AG04450 (cell line): ENCODE measurements at regions not wholly inside any gene's neighbourhood (a gene's known extent, or its start where the extent isn't known, plus 50 kb on each side); places are given as distances from the start of the nearest gene placed in this dataset.

Experiments
- CTCF ChIA-PET: fragments of 300-600, 350-600 bp; formaldehyde crosslinking; extraction: SDS; loops from one replicate; lab custom pipeline; 2022; ENCODE audit warnings: antibody characterized with exemption, inconsistent platforms; lab: Charles Lee
- POLR2A ChIA-PET: fragments of 350-600 bp; formaldehyde crosslinking; extraction: SDS; loops from one replicate; lab custom pipeline; 2021; ENCODE audit warnings: antibody characterized with exemption, inconsistent platforms; lab: Yijun Ruan, JAX
- DNase-seq: peaks from one replicate; pipeline ENCODE4 v3.0.0-alpha.2; 2011; ENCODE audit warnings: low read depth, low spot score
- H3K27ac ChIP-seq: one replicate; pipeline ENCODE4 v1.5.1; 2012; ENCODE audit warnings: low read depth, low read length, control low read depth
- H3K27me3 ChIP-seq: one replicate; pipeline ENCODE4 v1.6.0; 2012; ENCODE audit warnings: low read length; ENCODE audit not compliant: control insufficient read depth, insufficient read depth
- H3K4me3 ChIP-seq: 2 replicates; pipeline ENCODE4 v1.5.1; 2011; ENCODE audit warnings: mild to moderate bottlenecking, low read depth, low read length, control low read depth
- H3K9me3 ChIP-seq: 2 replicates; pipeline ENCODE4 v1.5.1; 2012; ENCODE audit warnings: low read length; ENCODE audit not compliant: control insufficient read depth, insufficient read depth
- TF ChIP-seq, protein P1 (sequence below): IDR thresholded peaks from 2 replicates; pipeline ENCODE4 v1.5.1; 2011; ENCODE audit warnings: low read depth, low read length, control low read depth, inconsistent platforms

DNA sequence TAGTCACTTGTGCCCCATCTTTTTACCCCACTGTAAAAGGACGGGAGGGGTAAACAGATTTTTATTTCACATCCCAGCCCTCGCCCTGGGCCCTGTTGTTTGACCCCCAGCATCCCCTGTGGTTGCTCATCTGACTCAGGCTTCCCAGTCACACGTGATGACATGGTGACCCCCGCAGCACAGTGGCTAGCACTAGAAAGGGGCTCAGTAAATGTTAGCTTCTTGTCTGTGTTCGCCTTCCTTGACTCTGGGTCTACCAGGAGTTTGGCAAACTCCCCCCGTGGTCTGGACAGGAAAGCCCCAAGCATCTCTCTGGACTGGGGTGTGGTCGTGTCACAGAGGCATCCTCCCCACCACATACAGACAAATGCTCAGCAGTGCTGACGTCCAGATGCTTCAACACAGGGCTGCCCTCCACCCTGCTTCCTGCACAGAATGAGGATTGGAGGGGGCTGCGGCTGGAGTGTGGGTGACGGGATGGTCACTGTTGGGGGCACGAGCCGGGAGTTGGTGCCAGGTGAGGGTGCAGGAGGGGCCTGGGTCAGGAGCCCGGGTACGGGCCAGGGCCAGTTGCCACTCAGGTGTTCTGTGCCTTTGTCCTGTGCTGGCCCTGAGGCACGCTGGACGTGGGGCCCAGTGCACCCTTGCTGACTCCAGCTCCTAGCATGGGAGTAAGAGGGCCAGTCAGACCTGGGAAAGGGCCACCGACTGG lies 69.1 kb downstream of the METRNL start:
- TF ChIP-seq, protein P1, sequence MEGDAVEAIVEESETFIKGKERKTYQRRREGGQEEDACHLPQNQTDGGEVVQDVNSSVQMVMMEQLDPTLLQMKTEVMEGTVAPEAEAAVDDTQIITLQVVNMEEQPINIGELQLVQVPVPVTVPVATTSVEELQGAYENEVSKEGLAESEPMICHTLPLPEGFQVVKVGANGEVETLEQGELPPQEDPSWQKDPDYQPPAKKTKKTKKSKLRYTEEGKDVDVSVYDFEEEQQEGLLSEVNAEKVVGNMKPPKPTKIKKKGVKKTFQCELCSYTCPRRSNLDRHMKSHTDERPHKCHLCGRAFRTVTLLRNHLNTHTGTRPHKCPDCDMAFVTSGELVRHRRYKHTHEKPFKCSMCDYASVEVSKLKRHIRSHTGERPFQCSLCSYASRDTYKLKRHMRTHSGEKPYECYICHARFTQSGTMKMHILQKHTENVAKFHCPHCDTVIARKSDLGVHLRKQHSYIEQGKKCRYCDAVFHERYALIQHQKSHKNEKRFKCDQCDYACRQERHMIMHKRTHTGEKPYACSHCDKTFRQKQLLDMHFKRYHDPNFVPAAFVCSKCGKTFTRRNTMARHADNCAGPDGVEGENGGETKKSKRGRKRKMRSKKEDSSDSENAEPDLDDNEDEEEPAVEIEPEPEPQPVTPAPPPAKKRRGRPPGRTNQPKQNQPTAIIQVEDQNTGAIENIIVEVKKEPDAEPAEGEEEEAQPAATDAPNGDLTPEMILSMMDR: no peak
- Histone ChIP-seq H3K9me3 (peaks cover 15% of the 10 kb centered on the region), H3K27ac (no peak overlapping the region), H3K4me3 (no peak overlapping the region), H3K27me3 (peaks cover 48% of the 10 kb centered on the region)
- DNase-seq: no peak
- POLR2A ChIA-PET: no interaction called here
- CTCF ChIA-PET: no interaction called here

DNA sequence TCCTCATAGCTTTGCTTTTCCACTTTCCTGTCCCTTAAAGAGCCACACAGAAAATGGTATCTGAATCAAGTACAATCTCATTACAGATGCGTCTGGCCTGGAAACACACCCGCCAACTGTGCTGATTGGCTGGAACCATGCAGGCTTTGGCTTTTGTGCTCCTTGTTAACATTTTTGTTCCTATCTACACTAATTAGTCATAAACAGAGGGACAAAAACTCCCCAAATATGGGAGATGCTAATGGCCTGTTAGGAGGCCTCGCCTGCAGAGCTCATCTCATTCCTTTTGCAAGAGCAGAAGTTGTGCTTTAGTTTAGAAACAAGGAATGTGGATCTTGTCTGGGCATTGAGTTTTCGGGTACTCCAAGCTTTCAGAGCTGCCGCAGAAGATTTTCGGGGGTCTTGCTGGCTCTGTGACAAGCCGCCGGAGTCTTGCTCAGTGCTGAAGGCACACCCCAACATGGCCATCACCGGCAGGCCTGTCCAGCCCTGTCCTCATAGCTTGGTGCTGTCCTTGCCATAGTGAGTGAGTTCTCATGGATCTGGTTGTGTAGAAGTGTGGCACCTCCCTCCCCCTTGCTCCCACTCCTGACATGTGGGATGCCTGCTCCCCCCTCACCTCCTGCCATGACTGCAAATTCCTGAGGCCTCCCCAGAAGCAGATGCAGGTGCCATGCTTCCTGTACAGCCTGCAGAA lies 69.8 kb downstream of the METRNL start:
- no peak overlapping the region for H3K27ac ChIP-seq
- TF ChIP-seq, protein P1: no peak
- peaks cover 50% of the 10 kb centered on the region for H3K27me3 ChIP-seq
- H3K4me3 ChIP-seq: no peak overlapping the region
- no peak for DNase-seq
- ChIA-PET POLR2A (interaction anchor here (1.0 kb wide), 1 partner anchor 10 kb away, joined by 3 read pairs; no protein-coding TSS in a partner anchor), CTCF (no interaction called here)
- H3K9me3 ChIP-seq: peaks cover 16% of the 10 kb centered on the region; the same call in 1 of the 2 replicates

DNA sequence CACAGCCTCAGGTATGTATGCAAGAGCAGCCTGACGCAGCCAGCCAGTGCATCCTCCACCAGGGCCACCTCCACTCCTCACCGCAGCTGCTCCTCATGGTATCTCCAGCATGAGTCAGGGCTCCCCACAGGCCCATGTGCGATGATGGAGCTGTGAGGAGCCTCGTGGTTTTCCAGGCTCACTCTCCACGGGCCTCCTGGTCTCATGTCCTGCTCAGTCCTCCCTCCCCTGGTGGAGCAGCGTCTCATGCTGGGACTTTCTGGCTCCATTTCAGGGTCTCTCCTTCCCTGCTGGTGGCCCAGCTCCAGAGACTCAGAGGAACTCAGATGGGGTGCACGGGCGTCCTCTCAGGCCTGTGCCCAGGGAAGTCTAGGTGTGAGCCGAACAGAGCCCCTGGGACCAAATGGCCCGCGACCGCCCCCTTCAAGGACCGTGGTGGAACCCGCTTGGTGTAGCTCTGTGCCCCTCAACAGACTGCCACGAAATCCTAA lies 70.4 kb downstream of the METRNL start:
- DNase-seq: no peak
- Histone ChIP-seq H3K9me3 (peaks cover 15% of the 10 kb centered on the region; the same call in 1 of the 2 replicates), H3K27ac (no peak overlapping the region), H3K27me3 (peaks cover 45% of the 10 kb centered on the region), H3K4me3 (no peak overlapping the region)
- ChIA-PET CTCF (no interaction called here), POLR2A (interaction anchor here (1.0 kb wide), 1 partner anchor 11 kb away, joined by 3 read pairs; no protein-coding TSS in a partner anchor)
- TF ChIP-seq, protein P1: no peak

DNA sequence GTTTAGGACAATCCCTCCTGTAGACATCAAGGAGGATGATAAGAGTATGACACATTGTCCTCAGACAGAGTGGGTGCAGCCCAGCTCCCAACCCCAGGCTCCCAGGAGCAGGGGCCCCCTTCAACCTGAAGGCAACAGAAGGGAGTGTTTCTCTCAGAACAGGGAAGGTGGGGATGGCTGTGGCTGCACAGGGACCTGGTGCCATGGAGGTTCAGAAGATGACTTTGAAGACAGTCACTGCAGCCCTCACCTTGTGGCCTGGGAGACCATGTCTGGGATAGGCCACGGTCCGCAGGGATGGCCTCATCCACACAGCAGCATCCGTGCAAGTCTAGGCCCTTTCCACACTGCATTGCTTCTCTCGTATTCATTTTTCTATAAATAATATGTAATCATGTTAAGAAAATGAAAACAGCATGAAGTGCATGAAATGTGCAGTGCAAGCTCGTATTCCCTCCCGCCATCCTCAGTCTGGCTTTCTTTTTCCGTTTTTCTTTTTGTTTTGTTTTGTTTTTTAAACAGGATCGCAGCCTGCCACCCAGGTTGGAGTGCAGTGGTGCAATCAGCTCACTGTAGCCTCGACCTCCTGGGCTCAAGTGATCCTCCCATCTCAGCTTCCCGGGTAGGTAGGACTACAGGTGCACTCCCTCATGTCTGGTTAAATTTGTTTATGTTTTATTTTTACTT lies 71.1 kb downstream of the METRNL start:
- Histone ChIP-seq H3K9me3 (peaks cover 13% of the 10 kb centered on the region; the same call in 1 of the 2 replicates), H3K27ac (no peak overlapping the region), H3K4me3 (no peak overlapping the region), H3K27me3 (peaks cover 40% of the 10 kb centered on the region)
- TF ChIP-seq, protein P1: no peak
- DNase-seq: no peak
- POLR2A ChIA-PET: interaction anchor here (1.0 kb wide), 1 partner anchor 12 kb away, joined by 3 read pairs; no protein-coding TSS in a partner anchor
- CTCF ChIA-PET: no interaction called here
